SU-DHL-6 (cell line): ENCODE measurements at regions not wholly inside any gene's neighbourhood (a gene's known extent, or its start where the extent isn't known, plus 50 kb on each side); places are given as distances from the start of the nearest gene placed in this dataset.

Experiments used
- H2AFZ ChIP-seq: fragments of 200-600 bp; sonication (generic); 2 replicates; pipeline ENCODE4 v1.6.1; 2014; ENCODE audit warnings: low read depth, mild to moderate bottlenecking, moderate library complexity, mixed read lengths, antibody characterized with exemption, low read length; ENCODE audit not compliant: severe bottlenecking
- H3F3A ChIP-seq: fragments of 200-600 bp; shearing (Covaris generic); 2 replicates; pipeline ENCODE4 v1.6.0; 2016; ENCODE audit warnings: antibody characterized with exemption, mild to moderate bottlenecking; ENCODE audit not compliant: insufficient read depth
- H3K27ac ChIP-seq: fragments of 200-600 bp; sonication (generic); 2 replicates; pipeline ENCODE4 v1.5.1; 2016; ENCODE audit warnings: low read depth, mild to moderate bottlenecking, low read length, moderate library complexity, mixed read lengths
- H3K27me3 ChIP-seq: fragments of 200-600 bp; sonication (generic), shearing (Covaris generic); 2 replicates; pipeline ENCODE4 v1.6.0; 2014; ENCODE audit warnings: mild to moderate bottlenecking, low read length
- H3K36me3 ChIP-seq: fragments of 200-600 bp; sonication (generic); 2 replicates; pipeline ENCODE4 v1.6.1; 2014; ENCODE audit warnings: mild to moderate bottlenecking, low read length, mixed read lengths
- H3K4me2 ChIP-seq: fragments of 300-600, 200-600 bp; shearing (Covaris generic), sonication (generic); 2 replicates; pipeline ENCODE4 v1.6.0; 2014; ENCODE audit warnings: low read length, low read depth, mild to moderate bottlenecking; ENCODE audit not compliant: poor library complexity, severe bottlenecking
- H3K4me3 ChIP-seq: fragments of 200-600 bp; sonication (generic); 2 replicates; pipeline ENCODE4 v1.5.1; 2014; ENCODE audit warnings: antibody characterized with exemption, low read length, mild to moderate bottlenecking, mixed read lengths; ENCODE audit not compliant: insufficient read depth, poor library complexity, severe bottlenecking
- H3K79me2 ChIP-seq: fragments of 200-600 bp; sonication (generic); 2 replicates; pipeline ENCODE4 v1.6.1; 2014; ENCODE audit warnings: mild to moderate bottlenecking, low read length, moderate library complexity; ENCODE audit not compliant: insufficient read depth
- H3K9ac ChIP-seq: fragments of 200-600 bp; sonication (generic); 2 replicates; pipeline ENCODE4 v1.7.0; 2014; ENCODE audit warnings: mild to moderate bottlenecking, low read length
- H3K9me2 ChIP-seq: fragments of 200-600 bp; sonication (generic); replicated peaks from 2 replicates; pipeline ENCODE4 v1.6.1; 2014; ENCODE audit warnings: low read length; ENCODE audit not compliant: insufficient read depth
- H3K9me3 ChIP-seq: fragments of 200-600 bp; sonication (generic); 2 replicates; pipeline ENCODE4 v1.6.1; 2014; ENCODE audit warnings: low read length, mixed read lengths; ENCODE audit not compliant: insufficient read depth
- H4K20me1 ChIP-seq: fragments of 200-600 bp; sonication (generic); 2 replicates; pipeline ENCODE4 v1.6.1; 2014; ENCODE audit warnings: low read depth, mild to moderate bottlenecking, antibody characterized with exemption, low read length, moderate library complexity, mixed read lengths
- CTCF ChIP-seq: fragments of 200-600 bp; sonication (generic); IDR thresholded peaks from one replicate; pipeline ENCODE4 v1.5.1; 2017; ENCODE audit warnings: antibody characterized with exemption, mild to moderate bottlenecking, low read length, moderate library complexity; ENCODE audit not compliant: insufficient read depth, poor library complexity, severe bottlenecking
- EZH2phosphoT487 ChIP-seq: fragments of 200-600 bp; sonication (generic), shearing (Covaris generic); conservative IDR thresholded peaks from 2 replicates; pipeline ENCODE4 v1.6.1; 2018; ENCODE audit warnings: mild to moderate bottlenecking, antibody characterized with exemption, low read length, moderate library complexity, mixed read lengths

GRCh38 chr7:97680622-97681021 is 51.3 kb upstream of the TAC1 start:
- H3K36me3 ChIP-seq, result no peaks in the 10 kb centered on the region
- TF ChIP-seq CTCF (no peak), EZH2phosphoT487 (no peak)
- no peaks in the 10 kb centered on the region for H3K9me3 ChIP-seq
- no peak overlapping the region for H2AFZ ChIP-seq
- H3K9ac ChIP-seq, result no peak overlapping the region
- H3K4me3 ChIP-seq, result no peak overlapping the region
- H3K4me2 ChIP-seq, result no peak overlapping the region
- H4K20me1 ChIP-seq, result no peaks in the 10 kb centered on the region
- no peaks in the 10 kb centered on the region for H3K9me2 ChIP-seq
- no peaks in the 10 kb centered on the region for H3K27me3 ChIP-seq
- H3F3A ChIP-seq, result no peaks in the 10 kb centered on the region
- no peak overlapping the region for H3K27ac ChIP-seq
- no peaks in the 10 kb centered on the region for H3K79me2 ChIP-seq
